Neutrophil (primary cell): ENCODE measurements at regions not wholly inside any gene's neighbourhood (a gene's known extent, or its start where the extent isn't known, plus 50 kb on each side); places are given as distances from the start of the nearest gene placed in this dataset.

Experiments
- H3K27ac ChIP-seq: fragments of 200-600 bp; sonication (generic); 2 replicates; pipeline ENCODE4 v1.5.1; 2016; ENCODE audit warnings: mild to moderate bottlenecking, moderate library complexity
- H3K27me3 ChIP-seq: fragments of 200-600 bp; sonication (generic); 2 replicates; pipeline ENCODE4 v1.6.0; 2016; ENCODE audit warnings: mild to moderate bottlenecking
- H3K36me3 ChIP-seq: fragments of 200-600 bp; sonication (generic); 2 replicates; pipeline ENCODE4 v1.5.1; 2017
- H3K4me1 ChIP-seq, 2 experiments: fragments of 200-600 bp in 1 of 2; sonication (generic) in 1 of 2; 1 replicate in 1 of 2; 2 replicates in 1 of 2; pipeline versions ENCODE4 v1.5.1 to v1.6.1; 2013 to 2016; ENCODE audit warnings: low read depth in 1 of 2, low read length in 1 of 2, mild to moderate bottlenecking in 1 of 2, moderate library complexity in 1 of 2; ENCODE audit not compliant: control insufficient read depth in 1 of 2, insufficient read depth in 1 of 2
- H3K4me3 ChIP-seq, 2 experiments: fragments of 200-600 bp in 1 of 2; sonication (generic) in 1 of 2; 1 replicate in 1 of 2; 2 replicates in 1 of 2; pipeline ENCODE4 v1.5.1; 2013 to 2016; ENCODE audit warnings: low read depth in 1 of 2, low read length in 1 of 2, mild to moderate bottlenecking in 1 of 2, moderate library complexity in 1 of 2
- H3K9me3 ChIP-seq: fragments of 200-600 bp; sonication (generic); 2 replicates; pipeline ENCODE4 v1.5.1; 2016
- TF ChIP-seq, protein P1 (sequence below): fragments of 200-600 bp; sonication (generic); IDR thresholded peaks from 2 replicates; pipeline ENCODE4 v1.5.1; 2016; ENCODE audit warnings: antibody characterized with exemption

DNA sequence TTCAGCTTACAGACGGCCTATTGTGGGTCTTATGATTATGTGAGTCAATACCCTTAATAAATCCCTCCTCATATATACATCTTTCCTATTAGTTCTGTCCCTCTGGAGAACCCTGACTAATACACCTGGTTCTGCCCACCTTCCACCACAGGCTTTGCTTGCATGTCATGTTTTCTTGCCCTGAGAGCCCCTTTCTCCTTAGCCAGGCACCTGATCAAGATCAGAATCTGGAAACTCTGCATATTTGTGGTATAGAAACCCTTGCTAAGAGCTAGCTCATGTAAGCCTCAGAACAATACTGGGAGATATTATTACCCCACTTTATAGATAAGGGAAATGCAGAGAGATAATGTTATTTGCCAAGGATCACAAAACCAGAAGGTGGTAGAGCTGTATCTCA, 52.9 kb upstream of the JDP2 start:
- Histone ChIP-seq H3K27me3 (no peaks in the 10 kb centered on the region), H3K4me3 (no peak overlapping the region), H3K27ac (no peak overlapping the region), H3K9me3 (no peaks in the 10 kb centered on the region), H3K4me1 (peaks cover 21 to 22% of the 10 kb centered on the region in 2 experiments), H3K36me3 (no peaks in the 10 kb centered on the region)
- TF ChIP-seq, protein P1, sequence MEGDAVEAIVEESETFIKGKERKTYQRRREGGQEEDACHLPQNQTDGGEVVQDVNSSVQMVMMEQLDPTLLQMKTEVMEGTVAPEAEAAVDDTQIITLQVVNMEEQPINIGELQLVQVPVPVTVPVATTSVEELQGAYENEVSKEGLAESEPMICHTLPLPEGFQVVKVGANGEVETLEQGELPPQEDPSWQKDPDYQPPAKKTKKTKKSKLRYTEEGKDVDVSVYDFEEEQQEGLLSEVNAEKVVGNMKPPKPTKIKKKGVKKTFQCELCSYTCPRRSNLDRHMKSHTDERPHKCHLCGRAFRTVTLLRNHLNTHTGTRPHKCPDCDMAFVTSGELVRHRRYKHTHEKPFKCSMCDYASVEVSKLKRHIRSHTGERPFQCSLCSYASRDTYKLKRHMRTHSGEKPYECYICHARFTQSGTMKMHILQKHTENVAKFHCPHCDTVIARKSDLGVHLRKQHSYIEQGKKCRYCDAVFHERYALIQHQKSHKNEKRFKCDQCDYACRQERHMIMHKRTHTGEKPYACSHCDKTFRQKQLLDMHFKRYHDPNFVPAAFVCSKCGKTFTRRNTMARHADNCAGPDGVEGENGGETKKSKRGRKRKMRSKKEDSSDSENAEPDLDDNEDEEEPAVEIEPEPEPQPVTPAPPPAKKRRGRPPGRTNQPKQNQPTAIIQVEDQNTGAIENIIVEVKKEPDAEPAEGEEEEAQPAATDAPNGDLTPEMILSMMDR, result no peak

DNA sequence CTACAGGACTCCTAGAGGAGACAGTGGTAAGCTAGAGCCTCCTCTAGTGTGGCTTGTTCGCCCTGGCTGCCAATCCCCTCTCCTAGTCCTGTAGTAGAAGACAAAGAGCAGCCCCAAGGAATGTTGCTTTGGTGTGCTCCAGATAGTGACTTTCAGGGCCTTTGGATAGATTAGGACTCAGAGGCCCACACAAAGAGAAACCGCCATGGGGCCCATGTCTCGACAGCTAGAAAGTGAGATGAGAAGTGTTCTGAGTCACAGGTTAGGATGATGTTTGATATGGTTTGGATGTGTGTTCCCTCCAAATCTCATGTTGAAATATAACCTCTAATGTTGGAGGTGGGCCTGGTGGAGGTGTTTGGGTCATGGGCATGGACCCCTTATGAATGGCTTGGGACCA, 51.8 kb upstream of the JDP2 start:
- Histone ChIP-seq H3K4me3 (no peak overlapping the region), H3K4me1 (peaks cover 13 to 14% of the 10 kb centered on the region in 2 experiments), H3K27ac (no peak overlapping the region), H3K36me3 (no peaks in the 10 kb centered on the region), H3K9me3 (no peaks in the 10 kb centered on the region), H3K27me3 (no peaks in the 10 kb centered on the region)
- TF ChIP-seq, protein P1, result no peak
